DND-41 (cell line): ENCODE measurements at regions not wholly inside any gene's neighbourhood (a gene's known extent, or its start where the extent isn't known, plus 50 kb on each side); places are given as distances from the start of the nearest gene placed in this dataset.

Source experiments
- CTCF ChIP-seq: IDR thresholded peaks from 2 replicates; pipeline ENCODE4 v1.5.1; 2012; ENCODE audit warnings: borderline replicate concordance, low read length, moderate library complexity, mild to moderate bottlenecking; ENCODE audit not compliant: poor library complexity, severe bottlenecking; ENCODE audit errors: extremely low read depth
- EZH2 ChIP-seq: IDR thresholded peaks from 3 replicates; pipeline ENCODE4 v1.6.1; 2012; ENCODE audit warnings: borderline replicate concordance, low read depth, mild to moderate bottlenecking, moderate library complexity, low read length, inconsistent platforms; ENCODE audit not compliant: severe bottlenecking

DNA sequence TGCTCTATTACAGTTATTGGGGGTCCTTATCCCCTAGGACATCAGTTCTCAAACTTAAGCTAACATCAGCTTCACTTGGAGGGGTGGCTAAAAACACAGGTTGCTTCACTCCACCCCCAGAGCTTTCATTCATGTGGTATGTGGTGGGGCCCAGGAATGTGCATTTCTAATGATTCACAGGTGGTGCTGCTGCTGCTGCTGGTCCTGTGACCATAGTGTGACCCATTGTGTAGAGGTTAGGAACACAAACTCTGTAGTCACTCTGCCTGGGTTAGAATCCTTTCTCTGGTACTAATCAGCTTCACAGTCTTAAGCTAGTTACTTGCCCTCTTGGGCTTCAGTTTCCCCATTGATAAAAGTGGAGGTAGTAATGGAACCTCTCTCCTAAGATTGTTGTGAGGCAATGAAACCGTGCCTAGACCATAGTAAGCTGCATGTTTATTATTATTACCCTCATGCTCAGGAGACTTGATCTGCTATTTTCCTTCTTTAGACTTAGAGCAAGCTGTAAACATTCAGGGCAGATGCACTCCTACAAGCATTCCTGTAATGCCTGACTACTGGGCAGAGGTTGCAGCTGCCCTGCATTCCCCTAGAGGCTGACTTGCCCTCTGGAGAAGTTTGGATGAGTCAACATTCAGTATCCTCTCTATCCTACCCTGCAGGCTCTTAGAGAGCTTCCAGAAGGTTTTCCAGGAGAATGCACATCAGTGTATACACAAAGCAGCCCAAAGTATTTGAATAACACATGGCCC, 94.1 kb upstream of the ACSL4 start:
- no peak for TF ChIP-seq CTCF
- TF ChIP-seq EZH2 = no peak
